ENCODE measurements at regions not wholly inside any gene's neighbourhood (a gene's known extent, or its start where the extent isn't known, plus 50 kb on each side); places are given as distances from the start of the nearest gene placed in this dataset.

DNA sequence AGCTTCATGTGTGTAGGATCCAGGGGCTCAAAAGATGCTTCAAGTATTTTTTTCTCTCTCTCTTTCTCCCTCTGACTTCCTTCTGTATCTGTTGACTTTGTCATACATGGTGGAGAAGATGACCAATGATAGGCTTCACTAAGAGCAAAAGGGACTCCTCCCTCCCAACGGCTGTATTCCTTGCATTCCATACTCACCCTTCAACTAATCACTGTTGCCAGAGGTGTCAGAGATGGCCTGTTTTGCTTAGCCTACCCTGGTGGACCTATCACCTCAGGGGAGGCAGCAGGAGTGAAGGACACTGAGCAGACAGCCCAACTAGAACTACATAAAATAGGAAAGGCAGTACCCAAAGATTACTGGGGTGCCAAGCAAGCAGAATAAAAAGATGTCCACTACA, 62.2 kb upstream of the C1QTNF7 start:
- TF ChIP-seq, protein P1, sequence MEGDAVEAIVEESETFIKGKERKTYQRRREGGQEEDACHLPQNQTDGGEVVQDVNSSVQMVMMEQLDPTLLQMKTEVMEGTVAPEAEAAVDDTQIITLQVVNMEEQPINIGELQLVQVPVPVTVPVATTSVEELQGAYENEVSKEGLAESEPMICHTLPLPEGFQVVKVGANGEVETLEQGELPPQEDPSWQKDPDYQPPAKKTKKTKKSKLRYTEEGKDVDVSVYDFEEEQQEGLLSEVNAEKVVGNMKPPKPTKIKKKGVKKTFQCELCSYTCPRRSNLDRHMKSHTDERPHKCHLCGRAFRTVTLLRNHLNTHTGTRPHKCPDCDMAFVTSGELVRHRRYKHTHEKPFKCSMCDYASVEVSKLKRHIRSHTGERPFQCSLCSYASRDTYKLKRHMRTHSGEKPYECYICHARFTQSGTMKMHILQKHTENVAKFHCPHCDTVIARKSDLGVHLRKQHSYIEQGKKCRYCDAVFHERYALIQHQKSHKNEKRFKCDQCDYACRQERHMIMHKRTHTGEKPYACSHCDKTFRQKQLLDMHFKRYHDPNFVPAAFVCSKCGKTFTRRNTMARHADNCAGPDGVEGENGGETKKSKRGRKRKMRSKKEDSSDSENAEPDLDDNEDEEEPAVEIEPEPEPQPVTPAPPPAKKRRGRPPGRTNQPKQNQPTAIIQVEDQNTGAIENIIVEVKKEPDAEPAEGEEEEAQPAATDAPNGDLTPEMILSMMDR (IDR thresholded peaks at IDR 0.05; ENCODE audit: low read length): no peak
- no peak for TF ChIP-seq EZH2 (optimal IDR thresholded peaks at IDR 0.05; ENCODE audit: low read depth, low read length)
